Ascending aorta (tissue), 2 donors: ENCODE measurements at regions not wholly inside any gene's neighbourhood (a gene's known extent, or its start where the extent isn't known, plus 50 kb on each side); places are given as distances from the start of the nearest gene placed in this dataset.

Source experiments
- DNase-seq, 2 donors: peaks; one replicate each; pipeline ENCODE4 v3.0.0-alpha.2; 2019; ENCODE audit warnings: low spot score in 2 of 2
- H3K27ac ChIP-seq, 2 donors: fragments of 200-600 bp; sonication (generic); one replicate each; pipeline ENCODE4 v1.5.1; 2016 to 2017; ENCODE audit warnings: mild to moderate bottlenecking in 1 of 2
- H3K27me3 ChIP-seq: fragments of 200-600 bp; sonication (generic); one replicate; pipeline ENCODE4 v1.5.1; 2017
- H3K36me3 ChIP-seq, 2 donors: fragments of 200-600 bp; sonication (generic); one replicate each; pipeline ENCODE4 v1.5.1; 2016
- H3K4me1 ChIP-seq, 2 donors: fragments of 200-600 bp; sonication (generic); one replicate each; pipeline ENCODE4 v1.5.1; 2016 to 2017; ENCODE audit warnings: mild to moderate bottlenecking in 1 of 2
- H3K4me3 ChIP-seq, 2 donors: fragments of 200-600 bp; sonication (generic); one replicate each; pipeline ENCODE4 v1.5.1; 2016 to 2017; ENCODE audit warnings: mild to moderate bottlenecking in 1 of 2
- H3K9me3 ChIP-seq, 2 donors: fragments of 200-600 bp; sonication (generic); one replicate each; pipeline ENCODE4 v1.5.1; 2016
- CTCF ChIP-seq, 3 experiments: fragments of 200-600 bp in 2 of 3; fragments of 450-650 bp in 1 of 3; sonication (generic) in 2 of 3; IDR thresholded peaks; one replicate each; pipeline ENCODE4 v1.5.1; 2016 to 2019; ENCODE audit warnings: antibody characterized with exemption in 3 of 3, mild to moderate bottlenecking in 1 of 3, moderate library complexity in 1 of 3
- intact Hi-C: fragments of 100-400 bp; cut with DNase I; formaldehyde crosslinking; loops from one replicate; pipeline ENCODE4 v1.15.1; 2023

GRCh38 chr12:72865921-72866320 is 593.8 kb downstream of the TRHDE start:
- H3K9me3 ChIP-seq, result no peaks in the 10 kb centered on the region
- H3K27me3 ChIP-seq, result no peaks in the 10 kb centered on the region
- intact Hi-C loops, result no loop called here
- no peaks in the 10 kb centered on the region for H3K4me1 ChIP-seq
- H3K36me3 ChIP-seq, result no peaks in the 10 kb centered on the region
- H3K27ac ChIP-seq, result no peak overlapping the region
- H3K4me3 ChIP-seq, result no peak overlapping the region
- no peak for TF ChIP-seq CTCF (IDR thresholded peaks at IDR 0.05)
- no peak for DNase-seq

GRCh38 chr12:72869024-72869423 is 596.9 kb downstream of the TRHDE start:
- Histone ChIP-seq H3K9me3 (no peaks in the 10 kb centered on the region), H3K36me3 (no peaks in the 10 kb centered on the region), H3K4me3 (no peak overlapping the region), H3K27ac (no peak overlapping the region), H3K4me1 (no peaks in the 10 kb centered on the region), H3K27me3 (no peaks in the 10 kb centered on the region)
- TF ChIP-seq CTCF (IDR thresholded peaks at IDR 0.05), result no peak
- intact Hi-C loops, result no loop called here
- no peak for DNase-seq

GRCh38 chr12:72872238-72872887 is 600.2 kb downstream of the TRHDE start:
- intact Hi-C loops, result no loop called here
- H3K36me3 ChIP-seq, result no peaks in the 10 kb centered on the region
- no peaks in the 10 kb centered on the region for H3K4me1 ChIP-seq
- H3K4me3 ChIP-seq, result no peak overlapping the region
- no peak for DNase-seq
- no peaks in the 10 kb centered on the region for H3K27me3 ChIP-seq
- peaks cover 0 to 6% of the 10 kb centered on the region in 2 donors for H3K9me3 ChIP-seq
- H3K27ac ChIP-seq, result no peak overlapping the region
- TF ChIP-seq CTCF (IDR thresholded peaks at IDR 0.05), result no peak

- intact Hi-C loops, result no loop called here
- no peak for DNase-seq
- H3K36me3 ChIP-seq, result no peaks in the 10 kb centered on the region
These were observed 600.8 kb downstream of the TRHDE start for GRCh38 chr12:72872996-72873395.

GRCh38 chr12:72876092-72876491 is 603.9 kb downstream of the TRHDE start:
- no peaks in the 10 kb centered on the region for H3K27me3 ChIP-seq
- no peak overlapping the region for H3K4me3 ChIP-seq

More at GRCh38 chr12:72872996-72873395, 600.8 kb downstream of the TRHDE start:
- H3K27ac ChIP-seq, result no peak overlapping the region
- TF ChIP-seq CTCF (IDR thresholded peaks at IDR 0.05), result no peak
- H3K9me3 ChIP-seq, result peaks cover 0 to 6% of the 10 kb centered on the region in 2 donors
- no peak overlapping the region for H3K4me3 ChIP-seq
- no peaks in the 10 kb centered on the region for H3K4me1 ChIP-seq
- no peaks in the 10 kb centered on the region for H3K27me3 ChIP-seq

More at GRCh38 chr12:72876092-72876491, 603.9 kb downstream of the TRHDE start:
- DNase-seq, result no peak
- Histone ChIP-seq H3K27ac (no peak overlapping the region), H3K9me3 (peaks cover 0 to 6% of the 10 kb centered on the region in 2 donors), H3K4me1 (no peaks in the 10 kb centered on the region), H3K36me3 (no peaks in the 10 kb centered on the region)
- no peak for TF ChIP-seq CTCF (IDR thresholded peaks at IDR 0.05)
- intact Hi-C loops, result no loop called here
